HAP-1 (cell line): ENCODE measurements at regions not wholly inside any gene's neighbourhood (a gene's known extent, or its start where the extent isn't known, plus 50 kb on each side); places are given as distances from the start of the nearest gene placed in this dataset.

Experiments used
- DNase-seq, 2 experiments: peaks; one replicate each; pipeline ENCODE4 v3.0.0-alpha.2; 2016 to 2020; ENCODE audit warnings: low spot score in 2 of 2
- H3K27me3 ChIP-seq: fragments of 250-450 bp; sonication (Bioruptor Pico); 2 replicates; pipeline ENCODE4 v1.5.1; 2020; ENCODE audit warnings: low read depth, mild to moderate bottlenecking, moderate library complexity
- H3K36me3 ChIP-seq: fragments of 250-450 bp; sonication (Bioruptor Pico); replicated peaks from 2 replicates; pipeline ENCODE4 v1.5.1; 2020; ENCODE audit warnings: mild to moderate bottlenecking
- H3K4me1 ChIP-seq: fragments of 250-450 bp; sonication (Bioruptor Pico); 2 replicates; pipeline ENCODE4 v1.5.1; 2020; ENCODE audit warnings: mild to moderate bottlenecking
- H3K4me3 ChIP-seq: fragments of 250-450 bp; sonication (Bioruptor Pico); 2 replicates; pipeline ENCODE4 v1.5.1; 2020; ENCODE audit warnings: mild to moderate bottlenecking, moderate library complexity
- H3K9me3 ChIP-seq: fragments of 250-450 bp; sonication (Bioruptor Pico); 2 replicates; pipeline ENCODE4 v1.5.1; 2020; ENCODE audit warnings: mild to moderate bottlenecking, moderate library complexity
- in situ Hi-C: fragments of 300-500 bp; cut with MboI; formaldehyde crosslinking; loops from 3 replicates; pipeline ENCODE4 v1.14.3; 2020; ENCODE audit warnings: low sequenced_read_pairs, inconsistent platforms, mixed read lengths

- no peaks in the 10 kb centered on the region for H3K27me3 ChIP-seq
- no peak for DNase-seq
These were observed 88.9 kb upstream of the SLC35G4 start for GRCh38 chr18:11520536-11520935.

GRCh38 chr18:11518788-11519685, 90.4 kb upstream of the SLC35G4 start:
- H3K4me3 ChIP-seq, result no peak overlapping the region
- in situ Hi-C loops, result no loop called here

More at GRCh38 chr18:11520536-11520935, 88.9 kb upstream of the SLC35G4 start:
- in situ Hi-C loops, result no loop called here
- Histone ChIP-seq H3K36me3 (no peaks in the 10 kb centered on the region), H3K4me3 (no peak overlapping the region), H3K9me3 (no peaks in the 10 kb centered on the region), H3K4me1 (no peaks in the 10 kb centered on the region)

GRCh38 chr18:11517704-11518103, 91.7 kb upstream of the SLC35G4 start:
- no peak for DNase-seq

More at GRCh38 chr18:11518788-11519685, 90.4 kb upstream of the SLC35G4 start:
- Histone ChIP-seq H3K9me3 (no peaks in the 10 kb centered on the region), H3K27me3 (no peaks in the 10 kb centered on the region), H3K4me1 (no peaks in the 10 kb centered on the region), H3K36me3 (no peaks in the 10 kb centered on the region)
- DNase-seq, result peak; percentile 29 to 78

GRCh38 chr18:11516751-11517503, 92.5 kb upstream of the SLC35G4 start:
- Histone ChIP-seq H3K9me3 (no peaks in the 10 kb centered on the region), H3K27me3 (peaks cover 4% of the 10 kb centered on the region; the same call in 1 of the 2 replicates), H3K36me3 (no peaks in the 10 kb centered on the region), H3K4me3 (no peak overlapping the region), H3K4me1 (no peaks in the 10 kb centered on the region)
- in situ Hi-C loops, result no loop called here
- no peak for DNase-seq

More at GRCh38 chr18:11517704-11518103, 91.7 kb upstream of the SLC35G4 start:
- in situ Hi-C loops, result no loop called here
- Histone ChIP-seq H3K36me3 (no peaks in the 10 kb centered on the region), H3K4me3 (no peak overlapping the region), H3K27me3 (peaks cover 4% of the 10 kb centered on the region; the same call in 1 of the 2 replicates), H3K9me3 (no peaks in the 10 kb centered on the region), H3K4me1 (no peaks in the 10 kb centered on the region)

- Histone ChIP-seq H3K4me1 (no peaks in the 10 kb centered on the region), H3K9me3 (no peaks in the 10 kb centered on the region), H3K36me3 (no peaks in the 10 kb centered on the region), H3K27me3 (peaks cover 4% of the 10 kb centered on the region; the same call in 1 of the 2 replicates), H3K4me3 (no peak overlapping the region)
- no peak for DNase-seq
- in situ Hi-C loops, result no loop called here
These were observed 95.1 kb upstream of the SLC35G4 start for GRCh38 chr18:11514267-11514666.

GRCh38 chr18:11512096-11513025, 97.0 kb upstream of the SLC35G4 start:
- H3K4me3 ChIP-seq, result no peak overlapping the region
- in situ Hi-C loops, result no loop called here
- no peak for DNase-seq
- no peaks in the 10 kb centered on the region for H3K36me3 ChIP-seq
- H3K9me3 ChIP-seq, result no peaks in the 10 kb centered on the region
- peaks cover 4% of the 10 kb centered on the region; the same call in 1 of the 2 replicates for H3K27me3 ChIP-seq
- no peaks in the 10 kb centered on the region for H3K4me1 ChIP-seq

GRCh38 chr18:11511434-11512095, 97.8 kb upstream of the SLC35G4 start:
- no peak for DNase-seq
- in situ Hi-C loops, result no loop called here
- H3K4me3 ChIP-seq, result no peak overlapping the region

GRCh38 chr18:11506856-11507255, 102.5 kb upstream of the SLC35G4 start:
- Histone ChIP-seq H3K4me3 (no peak overlapping the region), H3K9me3 (no peaks in the 10 kb centered on the region), H3K36me3 (no peaks in the 10 kb centered on the region), H3K4me1 (no peaks in the 10 kb centered on the region), H3K27me3 (no peaks in the 10 kb centered on the region)
- in situ Hi-C loops, result no loop called here
- DNase-seq, result no peak

More at GRCh38 chr18:11511434-11512095, 97.8 kb upstream of the SLC35G4 start:
- no peaks in the 10 kb centered on the region for H3K9me3 ChIP-seq
- H3K36me3 ChIP-seq, result no peaks in the 10 kb centered on the region
- peaks cover 4% of the 10 kb centered on the region; the same call in 1 of the 2 replicates for H3K27me3 ChIP-seq
- no peaks in the 10 kb centered on the region for H3K4me1 ChIP-seq

GRCh38 chr18:11505993-11506392, 103.4 kb upstream of the SLC35G4 start:
- H3K27me3 ChIP-seq, result no peaks in the 10 kb centered on the region
- H3K4me3 ChIP-seq, result no peak overlapping the region
- in situ Hi-C loops, result no loop called here
- DNase-seq, result no peak
- no peaks in the 10 kb centered on the region for H3K36me3 ChIP-seq
- no peaks in the 10 kb centered on the region for H3K4me1 ChIP-seq
- H3K9me3 ChIP-seq, result no peaks in the 10 kb centered on the region

GRCh38 chr18:11504962-11505361, 104.4 kb upstream of the SLC35G4 start:
- no peak for DNase-seq
- Histone ChIP-seq H3K4me3 (no peak overlapping the region), H3K36me3 (no peaks in the 10 kb centered on the region), H3K4me1 (no peaks in the 10 kb centered on the region), H3K27me3 (no peaks in the 10 kb centered on the region), H3K9me3 (no peaks in the 10 kb centered on the region)
- in situ Hi-C loops, result no loop called here

GRCh38 chr18:11502368-11502767, 107.0 kb upstream of the SLC35G4 start:
- H3K27me3 ChIP-seq, result no peaks in the 10 kb centered on the region
- in situ Hi-C loops, result no loop called here
- H3K36me3 ChIP-seq, result no peaks in the 10 kb centered on the region
- DNase-seq, result no peak
- H3K4me1 ChIP-seq, result no peaks in the 10 kb centered on the region
- no peak overlapping the region for H3K4me3 ChIP-seq
- H3K9me3 ChIP-seq, result no peaks in the 10 kb centered on the region

GRCh38 chr18:11501352-11501751, 108.0 kb upstream of the SLC35G4 start:
- no peaks in the 10 kb centered on the region for H3K27me3 ChIP-seq
- no peak for DNase-seq
- H3K4me1 ChIP-seq, result no peaks in the 10 kb centered on the region
- H3K9me3 ChIP-seq, result no peaks in the 10 kb centered on the region
- no peaks in the 10 kb centered on the region for H3K36me3 ChIP-seq
- no peak overlapping the region for H3K4me3 ChIP-seq
- in situ Hi-C loops, result no loop called here
